ENCODE measurements at regions not wholly inside any gene's neighbourhood (a gene's known extent, or its start where the extent isn't known, plus 50 kb on each side); places are given as distances from the start of the nearest gene placed in this dataset.
A peak's percentile ranks its signal among the peaks of the same experiment; 100 is the strongest.

DNA sequence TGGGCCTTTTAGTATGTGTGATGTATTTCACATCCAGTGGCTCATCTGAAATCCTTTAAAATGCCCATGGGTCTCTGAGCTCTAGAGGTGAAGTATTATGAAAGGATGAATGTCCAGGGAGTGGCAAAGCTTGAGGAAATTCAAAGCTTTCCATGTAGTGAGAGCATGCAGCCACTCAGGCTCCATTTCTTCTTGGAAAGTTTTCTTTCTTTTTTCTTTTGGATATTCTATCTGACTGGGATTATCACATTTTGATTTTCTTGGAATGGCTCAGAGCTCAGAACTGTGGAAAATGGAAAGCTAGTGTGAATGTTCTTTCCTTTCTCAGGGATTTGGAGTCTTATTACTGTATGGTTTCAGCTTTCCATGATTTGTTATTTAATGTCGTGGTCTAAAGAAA lies 397.4 kb downstream of the CD109 start:
- no TSS peak for BruUV-seq (replicated peaks)
- H3K4me2 ChIP-seq (ENCODE audit: low read length): no peak overlapping the region
- no peak for DNase-seq (ENCODE audit: low spot score)
- no peaks in the 10 kb centered on the region for H3K9me3 ChIP-seq (ENCODE audit: low read length)
- intact Hi-C loops (cut with micrococcal nuclease; ENCODE audit: unreplicated experiment): loop anchor here (5.0 kb wide), 1 partner anchor 1114 kb away; the partner anchor contains the start of gene COL12A1
- POLR2A ChIA-PET: interaction anchor here (0.6 to 0.9 kb wide), 3 partner anchors 13 to 180 kb away, joined by 3 to 7 read pairs (median 3); no protein-coding TSS in a partner anchor
- H3K36me3 ChIP-seq (ENCODE audit: insufficient read depth, low read length): no peaks in the 10 kb centered on the region
- no peaks in the 10 kb centered on the region for H4K20me1 ChIP-seq (ENCODE audit: insufficient read depth, low read length)
- H3K4me1 ChIP-seq (ENCODE audit: insufficient read depth, low read length, poor library complexity, severe bottlenecking): no peaks in the 10 kb centered on the region
- H3K9me2 ChIP-seq (ENCODE audit: insufficient read depth, low read length): no peaks in the 10 kb centered on the region
- H3K4me3 ChIP-seq (ENCODE audit: low read depth, low read length, poor library complexity, severe bottlenecking): no peak overlapping the region
- no peaks in the 10 kb centered on the region for H3K79me2 ChIP-seq (ENCODE audit: insufficient read depth, low read depth, low read length)
- no peak overlapping the region for H2AFZ ChIP-seq (ENCODE audit: low read length)
- TF ChIP-seq, protein P1, sequence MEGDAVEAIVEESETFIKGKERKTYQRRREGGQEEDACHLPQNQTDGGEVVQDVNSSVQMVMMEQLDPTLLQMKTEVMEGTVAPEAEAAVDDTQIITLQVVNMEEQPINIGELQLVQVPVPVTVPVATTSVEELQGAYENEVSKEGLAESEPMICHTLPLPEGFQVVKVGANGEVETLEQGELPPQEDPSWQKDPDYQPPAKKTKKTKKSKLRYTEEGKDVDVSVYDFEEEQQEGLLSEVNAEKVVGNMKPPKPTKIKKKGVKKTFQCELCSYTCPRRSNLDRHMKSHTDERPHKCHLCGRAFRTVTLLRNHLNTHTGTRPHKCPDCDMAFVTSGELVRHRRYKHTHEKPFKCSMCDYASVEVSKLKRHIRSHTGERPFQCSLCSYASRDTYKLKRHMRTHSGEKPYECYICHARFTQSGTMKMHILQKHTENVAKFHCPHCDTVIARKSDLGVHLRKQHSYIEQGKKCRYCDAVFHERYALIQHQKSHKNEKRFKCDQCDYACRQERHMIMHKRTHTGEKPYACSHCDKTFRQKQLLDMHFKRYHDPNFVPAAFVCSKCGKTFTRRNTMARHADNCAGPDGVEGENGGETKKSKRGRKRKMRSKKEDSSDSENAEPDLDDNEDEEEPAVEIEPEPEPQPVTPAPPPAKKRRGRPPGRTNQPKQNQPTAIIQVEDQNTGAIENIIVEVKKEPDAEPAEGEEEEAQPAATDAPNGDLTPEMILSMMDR (conservative IDR thresholded peaks at IDR 0.05; ENCODE audit: low read length): no peak
- no peak for TF ChIP-seq EZH2phosphoT487 (IDR thresholded peaks at IDR 0.05; ENCODE audit: borderline replicate concordance, low read depth, low read length)
- no peak overlapping the region for H3K27ac ChIP-seq (ENCODE audit: low read depth, low read length, poor library complexity, severe bottlenecking)
- CTCF ChIA-PET (ENCODE audit: unreplicated experiment): interaction anchor here (1.2 kb wide), 1 partner anchor 1116 kb away, joined by 4 read pairs; no protein-coding TSS in a partner anchor

DNA sequence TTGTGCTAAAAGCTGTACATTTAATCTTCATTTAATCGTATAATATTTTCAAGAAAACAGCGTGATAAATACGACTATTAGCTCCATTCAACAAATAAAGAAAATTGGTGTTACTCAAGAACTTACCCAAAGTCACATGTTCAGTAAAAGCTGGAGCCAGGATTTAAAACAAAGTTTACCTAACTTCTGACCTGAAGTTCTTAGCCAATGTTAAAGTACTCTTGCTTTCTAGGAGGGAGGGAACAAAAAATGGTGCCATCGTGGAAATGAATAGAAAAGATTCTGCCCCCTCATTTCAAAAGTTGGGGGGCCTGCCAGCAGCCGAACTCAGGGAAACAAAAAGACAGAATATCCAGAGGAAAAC lies 395.8 kb downstream of the CD109 start:
- Histone ChIP-seq H3K79me2 (ENCODE audit: insufficient read depth, low read depth, low read length) (no peaks in the 10 kb centered on the region), H2AFZ (ENCODE audit: low read length) (no peak overlapping the region), H3K4me3 (ENCODE audit: low read depth, low read length, poor library complexity, severe bottlenecking) (no peak overlapping the region), H3K4me2 (ENCODE audit: low read length) (no peak overlapping the region), H3K36me3 (ENCODE audit: insufficient read depth, low read length) (no peaks in the 10 kb centered on the region), H4K20me1 (ENCODE audit: insufficient read depth, low read length) (no peaks in the 10 kb centered on the region), H3K4me1 (ENCODE audit: insufficient read depth, low read length, poor library complexity, severe bottlenecking) (no peaks in the 10 kb centered on the region), H3K9me3 (ENCODE audit: low read length) (no peaks in the 10 kb centered on the region), H3K9me2 (ENCODE audit: insufficient read depth, low read length) (no peaks in the 10 kb centered on the region), H3K27ac (ENCODE audit: low read depth, low read length, poor library complexity, severe bottlenecking) (no peak overlapping the region)
- POLR2A ChIA-PET: interaction anchor here (1.5 kb wide), 1 partner anchor 38 kb away, joined by 6 read pairs; no protein-coding TSS in a partner anchor
- no TSS peak for BruUV-seq (replicated peaks)
- TF ChIP-seq, protein P1 (conservative IDR thresholded peaks at IDR 0.05; ENCODE audit: low read length): no peak
- no peak for TF ChIP-seq EZH2phosphoT487 (IDR thresholded peaks at IDR 0.05; ENCODE audit: borderline replicate concordance, low read depth, low read length)
- intact Hi-C loops (cut with micrococcal nuclease; ENCODE audit: unreplicated experiment): loop anchor here (5.0 kb wide), 1 partner anchor 1116 kb away; the partner anchor contains the start of gene COL12A1
- CTCF ChIA-PET (ENCODE audit: unreplicated experiment): interaction anchor here (0.6 kb wide), 1 partner anchor 349 kb away, joined by 3 read pairs; no protein-coding TSS in a partner anchor
- DNase-seq (ENCODE audit: low spot score): no peak

DNA sequence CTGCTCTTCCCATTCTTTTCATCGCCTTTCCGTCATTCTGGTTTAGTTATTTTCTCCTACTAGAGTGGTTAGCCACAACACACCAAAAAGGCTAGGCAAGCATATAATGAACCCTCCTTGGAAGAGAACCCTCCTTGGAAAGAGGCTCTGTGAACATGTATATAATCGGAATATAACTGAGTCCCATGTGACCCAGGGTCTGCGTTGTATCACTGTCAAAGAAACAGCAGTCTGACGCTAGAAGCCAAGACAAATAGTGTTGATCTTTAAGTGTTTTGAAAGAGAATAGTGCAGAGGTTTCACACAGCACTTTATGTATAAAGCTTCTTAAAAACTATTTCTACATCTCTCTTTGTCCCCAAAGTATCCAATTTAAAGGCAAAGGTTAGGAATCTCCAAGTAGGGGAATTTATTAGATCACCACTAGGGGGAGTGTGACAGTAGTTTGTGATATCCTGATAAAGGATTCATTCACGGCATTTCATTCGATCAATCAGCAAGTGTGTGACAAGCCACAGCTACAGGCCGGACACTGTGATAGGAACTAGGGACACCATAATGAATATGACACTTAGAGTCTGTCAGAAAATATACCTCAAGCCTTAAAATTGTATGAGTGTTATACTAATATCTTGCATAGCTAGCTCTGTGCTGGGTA lies 395.3 kb downstream of the CD109 start:
- H3K9me2 ChIP-seq (ENCODE audit: insufficient read depth, low read length): no peaks in the 10 kb centered on the region
- no peaks in the 10 kb centered on the region for H3K79me2 ChIP-seq (ENCODE audit: insufficient read depth, low read depth, low read length)
- no peak overlapping the region for H3K4me2 ChIP-seq (ENCODE audit: low read length)
- no peak overlapping the region for H2AFZ ChIP-seq (ENCODE audit: low read length)
- no peak overlapping the region for H3K4me3 ChIP-seq (ENCODE audit: low read depth, low read length, poor library complexity, severe bottlenecking)
- intact Hi-C loops (cut with micrococcal nuclease; ENCODE audit: unreplicated experiment): loop anchor here (5.0 kb wide), 1 partner anchor 1116 kb away; the partner anchor contains the start of gene COL12A1
- no peaks in the 10 kb centered on the region for H3K4me1 ChIP-seq (ENCODE audit: insufficient read depth, low read length, poor library complexity, severe bottlenecking)
- ChIA-PET POLR2A (interaction anchor here (1.5 kb wide), 1 partner anchor 37 kb away, joined by 6 read pairs; no protein-coding TSS in a partner anchor), CTCF (ENCODE audit: unreplicated experiment) (interaction anchor here (0.6 kb wide), 1 partner anchor 349 kb away, joined by 3 read pairs; no protein-coding TSS in a partner anchor)
- no peak for TF ChIP-seq EZH2phosphoT487 (IDR thresholded peaks at IDR 0.05; ENCODE audit: borderline replicate concordance, low read depth, low read length)
- TF ChIP-seq, protein P1 (conservative IDR thresholded peaks at IDR 0.05; ENCODE audit: low read length): peak; percentile 89
- no TSS peak for BruUV-seq (replicated peaks)
- no peak overlapping the region for H3K27ac ChIP-seq (ENCODE audit: low read depth, low read length, poor library complexity, severe bottlenecking)
- no peaks in the 10 kb centered on the region for H3K9me3 ChIP-seq (ENCODE audit: low read length)
- H4K20me1 ChIP-seq (ENCODE audit: insufficient read depth, low read length): no peaks in the 10 kb centered on the region
- H3K36me3 ChIP-seq (ENCODE audit: insufficient read depth, low read length): no peaks in the 10 kb centered on the region
- DNase-seq (ENCODE audit: low spot score): peak; percentile 45
